GM12874 (cell line): ENCODE measurements at regions not wholly inside any gene's neighbourhood (a gene's known extent, or its start where the extent isn't known, plus 50 kb on each side); places are given as distances from the start of the nearest gene placed in this dataset.

Experiments
- CTCF ChIP-seq: IDR thresholded peaks from 2 replicates; pipeline ENCODE4 v1.5.1; 2011; ENCODE audit warnings: low read depth, mild to moderate bottlenecking, control low read depth, low read length, moderate library complexity; ENCODE audit not compliant: insufficient read depth

DNA sequence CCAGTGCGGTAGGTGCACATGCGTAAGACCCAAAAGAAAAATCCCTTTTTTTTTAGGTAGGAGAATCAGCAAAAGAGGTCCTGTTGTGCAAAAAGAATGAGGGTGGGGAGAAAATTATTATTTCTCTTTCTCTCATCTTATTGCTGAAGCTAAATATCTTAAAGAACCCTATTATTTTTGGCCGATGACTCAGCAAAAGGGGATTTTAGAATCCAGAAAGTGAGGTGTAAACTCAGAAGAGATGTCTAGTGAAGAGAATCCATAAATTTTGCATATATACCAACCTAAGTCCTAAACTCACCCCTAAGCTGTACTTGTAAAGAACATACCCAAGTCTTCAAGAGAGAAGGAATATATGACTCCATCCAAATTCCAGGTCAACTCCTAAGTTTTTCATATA is 386.3 kb upstream of the ZNF717 start:
- no peak for TF ChIP-seq CTCF

- TF ChIP-seq CTCF = no peak
Measured at GRCh38 chr3:76177610-76178009, 392.3 kb upstream of the ZNF717 start.

GRCh38 chr3:76178412-76178811 is 393.1 kb upstream of the ZNF717 start:
- TF ChIP-seq CTCF = no peak

DNA sequence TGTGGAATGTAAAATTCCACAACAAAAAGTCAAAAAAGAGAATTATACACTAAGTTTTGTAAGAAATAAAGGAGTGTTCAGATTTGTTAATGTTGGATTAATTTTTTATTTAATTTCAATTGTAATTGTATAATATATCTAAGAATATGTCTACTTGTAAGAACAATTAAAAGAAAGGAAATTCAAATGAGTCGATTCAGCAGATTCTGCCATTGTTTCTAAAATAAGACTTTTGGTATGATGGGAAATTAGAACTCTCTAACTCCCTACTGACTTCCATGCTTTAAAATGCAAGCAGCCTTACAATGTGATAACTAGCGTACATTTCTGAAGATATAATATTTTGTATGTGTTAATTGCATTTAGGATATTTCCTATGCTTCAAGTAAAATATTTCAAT is 395.9 kb upstream of the ZNF717 start:
- no peak for TF ChIP-seq CTCF

DNA sequence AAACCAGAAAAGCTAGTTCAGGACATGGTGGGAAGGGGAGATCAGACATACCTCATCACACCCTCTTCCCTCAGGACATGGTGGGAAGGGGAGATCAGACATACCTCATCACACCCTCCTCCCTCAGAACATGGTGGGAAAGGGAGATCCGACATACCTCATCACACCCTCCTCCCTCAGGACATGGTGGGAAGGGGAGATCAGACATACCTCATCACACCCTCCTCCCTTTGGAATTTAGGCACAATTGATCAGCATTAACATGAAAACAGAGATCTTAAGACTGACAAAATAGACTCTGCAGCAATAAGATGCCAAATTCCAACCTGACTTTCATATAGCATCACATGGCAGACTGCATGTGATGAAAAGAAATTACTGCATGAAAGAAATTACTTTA is 412.7 kb upstream of the ZNF717 start:
- TF ChIP-seq CTCF = no peak

GRCh38 chr3:76199382-76199781 is 414.0 kb upstream of the ZNF717 start:
- no peak for TF ChIP-seq CTCF

DNA sequence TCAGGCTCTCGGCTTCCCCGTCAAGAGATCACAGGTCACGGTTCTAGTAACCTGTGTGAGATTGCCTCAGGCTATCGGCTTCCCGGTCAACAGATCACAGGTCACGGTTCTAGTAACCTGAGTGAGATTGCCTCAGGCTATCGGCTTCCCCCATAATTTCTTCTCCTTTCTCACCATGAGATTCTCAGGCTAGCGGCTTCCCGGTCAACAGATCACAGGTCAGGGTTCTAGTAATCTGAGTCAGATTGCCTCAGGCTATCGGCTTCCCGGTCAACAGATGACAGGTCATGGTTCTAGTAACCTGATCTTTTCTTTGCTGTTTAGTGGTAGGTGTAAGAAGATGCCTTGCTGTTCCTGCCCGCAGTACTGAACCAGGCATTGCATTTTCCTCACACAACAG is 418.2 kb upstream of the ZNF717 start:
- TF ChIP-seq CTCF = no peak

DNA sequence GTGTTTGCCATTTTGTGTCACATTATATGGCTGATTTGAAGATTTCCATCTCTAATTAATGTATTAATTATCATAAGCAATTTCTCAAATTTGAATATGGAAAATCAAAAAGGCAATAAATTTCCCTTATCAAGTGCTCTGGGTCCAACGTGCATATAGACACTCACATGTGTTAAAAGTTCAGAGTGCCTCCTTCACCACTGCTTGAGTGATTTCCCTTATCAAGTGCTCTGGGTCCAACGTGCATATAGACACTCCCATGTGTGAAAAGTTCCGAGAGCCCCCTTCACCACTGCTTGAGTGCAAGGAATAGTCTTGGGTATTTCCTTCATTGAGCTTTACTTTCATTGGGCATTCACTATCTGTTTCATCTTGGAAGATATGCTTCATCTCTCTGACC is 421.0 kb upstream of the ZNF717 start:
- no peak for TF ChIP-seq CTCF
